Left lung (tissue), 4 donors: ENCODE measurements at regions not wholly inside any gene's neighbourhood (a gene's known extent, or its start where the extent isn't known, plus 50 kb on each side); places are given as distances from the start of the nearest gene placed in this dataset.

ENCODE experiments used
- ATAC-seq: fragments of 200-7000 bp; cut with Tn5 transposase; one replicate; pipeline ENCODE4 v1.9.1; 2020; ENCODE audit warnings: moderate library complexity
- DNase-seq, 4 donors: peaks; one replicate each; pipeline ENCODE4 v3.0.0-alpha.2; 2013 to 2020
- H3K27ac ChIP-seq, 2 donors: fragments of 200-600 bp; sonication (generic) in 1 of 2; one replicate each; pipeline versions ENCODE4 v1.5.0 to v1.8.0; 2020 to 2021
- H3K27me3 ChIP-seq, 2 donors: fragments of 200-600 bp; sonication (generic) in 1 of 2; one replicate each; pipeline versions ENCODE4 v1.5.0 to v1.8.0; 2020 to 2021
- H3K36me3 ChIP-seq, 2 donors: fragments of 200-600 bp; sonication (generic) in 1 of 2; one replicate each; pipeline versions ENCODE4 v1.5.0 to v1.8.0; 2020 to 2021
- H3K4me1 ChIP-seq, 2 donors: fragments of 200-600 bp; one replicate each; pipeline ENCODE4 v1.8.0; 2021
- H3K4me3 ChIP-seq, 2 donors: fragments of 200-600 bp; sonication (generic) in 1 of 2; one replicate each; pipeline versions ENCODE4 v1.5.0 to v1.8.0; 2020 to 2021; ENCODE audit warnings: mild to moderate bottlenecking in 1 of 2
- H3K9me3 ChIP-seq, 2 donors: fragments of 200-600 bp; sonication (generic) in 1 of 2; one replicate each; pipeline versions ENCODE4 v1.5.0 to v1.8.0; 2020 to 2021
- intact Hi-C, 2 donors: fragments of 100-400 bp; cut with DNase I; formaldehyde crosslinking; loops; one replicate each; pipeline versions ENCODE4 v1.11.2 to v1.14.2; 2022
- TF ChIP-seq, protein P1 (sequence below), 2 donors: fragments of 200-600 bp; sonication (generic) in 1 of 2; IDR thresholded peaks; one replicate each; pipeline versions ENCODE4 v1.5.0 to v1.8.0; 2021; ENCODE audit warnings: antibody characterized with exemption in 2 of 2
- donor health status: DM: no; HTN: yes; CAD: no.
- donor health status: DM: no; HTN: no; CAD: no.

DNA sequence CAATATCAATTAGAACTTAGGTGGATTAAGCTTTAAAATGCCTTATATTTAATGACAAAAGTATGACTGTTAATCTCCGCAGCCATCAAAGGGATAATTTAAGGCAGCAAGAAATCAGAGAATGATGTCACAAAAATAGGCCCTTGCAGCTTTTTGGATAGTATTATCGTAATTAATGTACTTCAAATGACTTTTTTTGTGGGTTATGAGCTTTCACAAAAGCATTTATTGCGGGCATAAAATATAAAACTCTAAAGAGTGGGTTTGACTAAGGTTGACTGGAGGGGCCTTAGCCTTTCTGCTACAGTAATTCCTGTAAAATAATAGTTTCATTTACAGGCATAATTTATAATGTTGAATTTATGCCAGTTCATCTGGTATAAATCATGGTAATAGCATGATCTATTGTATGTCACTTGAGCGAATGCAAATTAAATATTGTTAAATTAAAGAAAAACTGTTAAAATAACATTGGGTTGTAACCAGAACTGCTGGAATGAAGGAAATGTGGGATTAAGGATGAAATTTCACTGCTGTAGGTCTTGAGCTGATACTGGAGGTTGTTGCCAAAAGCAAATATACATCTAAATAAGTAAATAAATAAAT is 78.5 kb upstream of the ZFP64 start:
- intact Hi-C loops = no loop called here

DNA sequence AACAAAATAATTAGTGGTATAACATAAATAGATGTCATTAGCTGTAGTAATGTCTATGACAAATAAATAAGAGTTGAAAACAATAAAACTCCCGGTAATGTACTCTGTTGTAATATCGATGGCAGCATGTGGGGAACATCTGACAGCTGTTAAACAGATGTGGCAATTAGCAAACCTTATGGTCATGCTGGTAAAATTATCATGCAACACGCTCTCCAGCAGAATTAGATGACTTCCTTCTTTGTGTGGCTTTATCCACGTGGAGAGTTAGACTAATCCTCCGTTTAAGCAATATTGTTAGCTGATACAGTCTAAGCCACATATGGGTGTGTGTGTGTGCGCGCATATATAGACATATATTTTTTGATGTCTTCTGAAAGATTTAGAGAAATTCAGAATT is 77.7 kb upstream of the ZFP64 start:
- Histone ChIP-seq H3K36me3 (no peaks in the 10 kb centered on the region), H3K4me1 (no peaks in the 10 kb centered on the region), H3K27me3 (peaks cover 0 to 8% of the 10 kb centered on the region in 2 donors), H3K27ac (peak overlapping the region in 1 of 2 donors; percentile 19), H3K9me3 (no peaks in the 10 kb centered on the region), H3K4me3 (no peak overlapping the region)
- TF ChIP-seq, protein P1, sequence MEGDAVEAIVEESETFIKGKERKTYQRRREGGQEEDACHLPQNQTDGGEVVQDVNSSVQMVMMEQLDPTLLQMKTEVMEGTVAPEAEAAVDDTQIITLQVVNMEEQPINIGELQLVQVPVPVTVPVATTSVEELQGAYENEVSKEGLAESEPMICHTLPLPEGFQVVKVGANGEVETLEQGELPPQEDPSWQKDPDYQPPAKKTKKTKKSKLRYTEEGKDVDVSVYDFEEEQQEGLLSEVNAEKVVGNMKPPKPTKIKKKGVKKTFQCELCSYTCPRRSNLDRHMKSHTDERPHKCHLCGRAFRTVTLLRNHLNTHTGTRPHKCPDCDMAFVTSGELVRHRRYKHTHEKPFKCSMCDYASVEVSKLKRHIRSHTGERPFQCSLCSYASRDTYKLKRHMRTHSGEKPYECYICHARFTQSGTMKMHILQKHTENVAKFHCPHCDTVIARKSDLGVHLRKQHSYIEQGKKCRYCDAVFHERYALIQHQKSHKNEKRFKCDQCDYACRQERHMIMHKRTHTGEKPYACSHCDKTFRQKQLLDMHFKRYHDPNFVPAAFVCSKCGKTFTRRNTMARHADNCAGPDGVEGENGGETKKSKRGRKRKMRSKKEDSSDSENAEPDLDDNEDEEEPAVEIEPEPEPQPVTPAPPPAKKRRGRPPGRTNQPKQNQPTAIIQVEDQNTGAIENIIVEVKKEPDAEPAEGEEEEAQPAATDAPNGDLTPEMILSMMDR (IDR thresholded peaks at IDR 0.05) = no peak
- ATAC-seq = no peak
- intact Hi-C loops = no loop called here
- peak in 2 of 4 donors; percentile 78 to 82 for DNase-seq

More for the DNA sequence above, 78.5 kb upstream of the ZFP64 start:
- peaks cover 0 to 7% of the 10 kb centered on the region in 2 donors for H3K27me3 ChIP-seq
- no peak for DNase-seq
- ATAC-seq = no peak
- H3K4me1 ChIP-seq = no peaks in the 10 kb centered on the region
- H3K9me3 ChIP-seq = no peaks in the 10 kb centered on the region
- TF ChIP-seq, protein P1 (IDR thresholded peaks at IDR 0.05) = no peak
- no peak overlapping the region for H3K4me3 ChIP-seq
- H3K36me3 ChIP-seq = no peaks in the 10 kb centered on the region
- no peak overlapping the region for H3K27ac ChIP-seq

DNA sequence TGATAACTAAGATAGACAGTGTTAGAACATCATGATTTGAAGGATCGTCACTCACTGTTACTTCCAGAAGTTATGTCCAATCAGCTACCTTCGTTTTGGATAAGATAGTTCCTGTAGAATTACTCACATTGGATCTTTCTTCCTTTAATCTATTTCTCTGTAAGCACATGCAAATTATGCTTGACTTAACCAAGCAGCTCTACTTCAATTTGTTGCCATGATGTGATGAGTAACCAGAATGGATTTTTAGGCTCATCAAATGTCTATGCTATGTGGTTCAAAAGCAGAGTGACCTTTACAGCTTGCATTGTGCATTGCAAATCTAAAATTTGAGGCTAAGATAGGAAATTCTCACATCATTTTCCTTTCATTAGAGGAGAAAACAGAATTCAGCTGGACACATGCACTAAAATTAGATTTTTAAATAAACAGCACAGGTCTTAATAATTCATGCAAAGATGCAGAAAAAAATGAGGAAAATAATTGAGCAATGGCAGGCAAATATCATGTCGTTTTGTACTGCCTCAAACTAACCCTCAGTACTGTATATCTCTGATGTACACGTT is 76.7 kb upstream of the ZFP64 start:
- peak in 2 of 4 donors; percentile 46 to 67 for DNase-seq
- H3K4me1 ChIP-seq = no peaks in the 10 kb centered on the region
- TF ChIP-seq, protein P1 (IDR thresholded peaks at IDR 0.05) = no peak

DNA sequence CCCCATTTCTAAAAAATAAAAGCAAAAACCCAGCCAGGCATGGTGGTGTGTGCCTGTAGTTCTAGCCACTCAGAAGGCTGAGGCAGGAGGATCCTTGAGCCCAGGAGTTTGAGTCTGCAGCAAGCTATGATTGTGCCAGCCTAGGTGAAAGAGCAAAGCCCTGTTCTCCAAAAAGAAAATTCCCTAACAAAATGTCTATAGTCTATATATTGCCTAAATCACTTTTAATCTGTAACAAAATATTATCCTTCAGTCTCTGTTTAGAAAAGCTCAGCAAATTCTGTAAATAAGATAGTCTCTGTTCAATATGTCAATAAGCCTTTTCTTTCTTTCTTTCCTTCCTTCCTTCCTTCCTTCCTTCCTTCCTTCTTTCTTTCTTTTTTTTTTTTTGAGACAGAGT is 75.8 kb upstream of the ZFP64 start:
- Histone ChIP-seq H3K4me1 (no peaks in the 10 kb centered on the region), H3K9me3 (no peaks in the 10 kb centered on the region), H3K27ac (no peak overlapping the region), H3K27me3 (peaks cover 0 to 8% of the 10 kb centered on the region in 2 donors), H3K4me3 (no peak overlapping the region), H3K36me3 (no peaks in the 10 kb centered on the region)
- DNase-seq (no peak), ATAC-seq (no peak)
- intact Hi-C loops = no loop called here
- TF ChIP-seq, protein P1 (IDR thresholded peaks at IDR 0.05) = no peak

More for the DNA sequence above, 76.7 kb upstream of the ZFP64 start:
- H3K36me3 ChIP-seq = no peaks in the 10 kb centered on the region
- no peak overlapping the region for H3K27ac ChIP-seq
- H3K9me3 ChIP-seq = no peaks in the 10 kb centered on the region
- H3K4me3 ChIP-seq = no peak overlapping the region
- H3K27me3 ChIP-seq = peaks cover 0 to 8% of the 10 kb centered on the region in 2 donors
- intact Hi-C loops = no loop called here
- peak; percentile 50 for ATAC-seq

DNA sequence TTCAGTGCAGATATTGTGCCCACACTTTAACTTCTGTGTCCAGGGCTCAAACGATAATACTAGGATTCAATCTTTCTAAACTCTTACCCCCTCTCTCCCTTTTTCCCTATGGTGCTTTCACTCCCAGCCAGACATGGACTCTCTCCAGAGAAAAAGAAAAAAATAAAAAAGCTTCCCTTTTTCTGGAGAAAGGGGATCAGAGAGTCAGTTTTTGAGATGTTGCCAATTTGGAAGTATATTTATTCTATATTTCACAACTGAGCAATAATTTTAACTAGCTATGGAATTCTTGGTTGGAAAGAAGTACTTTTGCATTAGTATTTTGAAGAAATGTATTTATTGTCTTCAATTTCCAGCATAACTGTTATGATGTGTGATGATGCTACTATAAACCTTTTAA is 72.2 kb upstream of the ZFP64 start:
- Histone ChIP-seq H3K27ac (no peak overlapping the region), H3K4me3 (no peak overlapping the region), H3K27me3 (peaks cover 0 to 8% of the 10 kb centered on the region in 2 donors), H3K36me3 (no peaks in the 10 kb centered on the region), H3K9me3 (no peaks in the 10 kb centered on the region), H3K4me1 (no peaks in the 10 kb centered on the region)
- DNase-seq (peak in 2 of 4 donors; percentile 60 to 64), ATAC-seq (no peak)
- intact Hi-C loops = no loop called here
- TF ChIP-seq, protein P1 (IDR thresholded peaks at IDR 0.05) = no peak
